Liver (tissue), 8 donors: ENCODE measurements at regions not wholly inside any gene's neighbourhood (a gene's known extent, or its start where the extent isn't known, plus 50 kb on each side); places are given as distances from the start of the nearest gene placed in this dataset.

ENCODE experiments used
- DNase-seq: peaks from one replicate; pipeline ENCODE4 v3.0.0-alpha.2; 2017; ENCODE audit warnings: low spot score
- H3K27ac ChIP-seq, 2 donors: one replicate each; pipeline ENCODE4 v1.7.0; 2013; ENCODE audit warnings: inconsistent platforms in 2 of 2, low read length in 2 of 2, control low read depth in 1 of 2, low read depth in 1 of 2, mild to moderate bottlenecking in 1 of 2
- H3K27me3 ChIP-seq, 4 donors: one replicate each; pipeline versions ENCODE4 v1.6.1 to v1.7.0; 2013; ENCODE audit warnings: low read length in 3 of 4, inconsistent platforms in 1 of 4, mild to moderate bottlenecking in 1 of 4, moderate library complexity in 1 of 4; ENCODE audit not compliant: control insufficient read depth in 4 of 4, insufficient read depth in 4 of 4
- H3K36me3 ChIP-seq, 4 donors: one replicate each; pipeline versions ENCODE4 v1.6.1 to v1.7.0; 2013; ENCODE audit warnings: low read length in 3 of 4, mild to moderate bottlenecking in 3 of 4, low read depth in 1 of 4, moderate library complexity in 1 of 4; ENCODE audit not compliant: control insufficient read depth in 4 of 4, insufficient read depth in 3 of 4
- H3K4me1 ChIP-seq, 4 donors: one replicate each; pipeline versions ENCODE4 v1.6.1 to v1.7.0; 2013; ENCODE audit warnings: low read length in 3 of 4, mild to moderate bottlenecking in 3 of 4, moderate library complexity in 1 of 4; ENCODE audit not compliant: control insufficient read depth in 4 of 4, insufficient read depth in 4 of 4
- H3K4me3 ChIP-seq, 3 donors: one replicate each; pipeline versions ENCODE4 v1.6.1 to v1.7.0; 2013; ENCODE audit warnings: low read length in 3 of 3, control low read depth in 1 of 3, low read depth in 1 of 3, mild to moderate bottlenecking in 1 of 3
- H3K9ac ChIP-seq, 2 donors: one replicate each; pipeline ENCODE4 v1.7.0; 2013; ENCODE audit warnings: low read length in 2 of 2, mild to moderate bottlenecking in 2 of 2, moderate library complexity in 2 of 2, control low read depth in 1 of 2, low read depth in 1 of 2
- H3K9me3 ChIP-seq, 4 donors: one replicate each; pipeline versions ENCODE4 v1.6.1 to v1.7.0; 2013; ENCODE audit warnings: low read length in 3 of 4; ENCODE audit not compliant: control insufficient read depth in 4 of 4
- ATF3 ChIP-seq: IDR thresholded peaks from 2 replicates; pipeline ENCODE4 v1.6.1; 2016; ENCODE audit warnings: antibody characterized with exemption
- EGR1 ChIP-seq, 2 donors: IDR thresholded peaks; 2 replicates each; pipeline ENCODE4 v1.6.1; 2016 to 2018; ENCODE audit warnings: antibody characterized with exemption in 2 of 2, low read depth in 2 of 2
- FOXA1 ChIP-seq: IDR thresholded peaks from 2 replicates; pipeline ENCODE4 v1.6.1; 2016; ENCODE audit warnings: antibody characterized with exemption
- FOXA2 ChIP-seq: IDR thresholded peaks from 2 replicates; pipeline ENCODE4 v1.6.1; 2016; ENCODE audit warnings: antibody characterized with exemption
- GABPA ChIP-seq, 2 donors: IDR thresholded peaks in 1 of 2; conservative IDR thresholded peaks in 1 of 2; 2 replicates each; pipeline ENCODE4 v1.6.1; 2016; ENCODE audit warnings: antibody characterized with exemption in 2 of 2, mild to moderate bottlenecking in 1 of 2, moderate library complexity in 1 of 2
- HNF4A ChIP-seq, 2 donors: conservative IDR thresholded peaks; 2 replicates each; pipeline ENCODE4 v1.6.1; 2016; ENCODE audit warnings: antibody characterized with exemption in 2 of 2, mild to moderate bottlenecking in 2 of 2
- HNF4G ChIP-seq: IDR thresholded peaks from 2 replicates; pipeline ENCODE4 v1.6.1; 2016; ENCODE audit warnings: antibody characterized with exemption
- JUND ChIP-seq, 2 donors: IDR thresholded peaks; 2 replicates each; pipeline ENCODE4 v1.6.1; 2016; ENCODE audit warnings: antibody characterized with exemption in 2 of 2
- RAD21 ChIP-seq, 2 donors: IDR thresholded peaks; 2 replicates each; pipeline ENCODE4 v1.6.1; 2016; ENCODE audit warnings: antibody characterized with exemption in 2 of 2, mild to moderate bottlenecking in 2 of 2
- REST ChIP-seq: IDR thresholded peaks from 2 replicates; pipeline ENCODE4 v1.6.1; 2016; ENCODE audit warnings: antibody characterized with exemption, mild to moderate bottlenecking
- RXRA ChIP-seq, 2 donors: IDR thresholded peaks; 2 replicates each; pipeline ENCODE4 v1.6.1; 2017 to 2018; ENCODE audit warnings: antibody characterized with exemption in 2 of 2, mild to moderate bottlenecking in 1 of 2
- SP1 ChIP-seq: IDR thresholded peaks from 2 replicates; pipeline ENCODE4 v1.6.1; 2018; ENCODE audit warnings: antibody characterized with exemption, mild to moderate bottlenecking
- TAF1 ChIP-seq: conservative IDR thresholded peaks from 2 replicates; pipeline ENCODE4 v1.6.1; 2016; ENCODE audit warnings: antibody characterized with exemption, mild to moderate bottlenecking
- YY1 ChIP-seq: IDR thresholded peaks from 2 replicates; pipeline ENCODE4 v1.6.1; 2016; ENCODE audit warnings: antibody characterized with exemption, mild to moderate bottlenecking
- WGBS: extraction: QIAGEN DNeasy Blood & Tissue Kit; methylation state at CpG from one replicate; pipeline ENCODE4 v1.1.7; 2013; 5-methylcytosine and 5-hydroxymethylcytosine counted together
- TF ChIP-seq, protein P1 (sequence below): IDR thresholded peaks from 2 replicates; pipeline ENCODE4 v1.6.1; 2016; ENCODE audit warnings: antibody characterized with exemption
- TF ChIP-seq, protein P2 (sequence below): IDR thresholded peaks from 2 replicates; pipeline ENCODE4 v1.6.1; 2016; ENCODE audit warnings: antibody characterized with exemption
- TF ChIP-seq, protein P3 (sequence below): fragments of 150-350 bp; IDR thresholded peaks from 2 replicates; pipeline ENCODE4 v1.5.1; 2017; ENCODE audit warnings: improper control_type of control experiment, low read depth, low read length; ENCODE audit not compliant: missing input control
- donor health status: healthy.
- donor health status: healthy.
- donor health status: healthy.
- donor health status: healthy.
- donor health status: healthy.

- TF ChIP-seq TAF1 (no peak), YY1 (no peak), REST (no peak), FOXA2 (no peak), RAD21 (IDR thresholded peaks at IDR 0.05) (no peak), SP1 (no peak), HNF4A (conservative IDR thresholded peaks at IDR 0.05) (no peak), GABPA (IDR thresholded peaks at IDR 0.05 in 1 of 2, conservative IDR thresholded peaks at IDR 0.05 in 1 of 2) (no peak), EGR1 (IDR thresholded peaks at IDR 0.05; ENCODE audit: low read depth in 2 of 2) (no peak), JUND (IDR thresholded peaks at IDR 0.05) (no peak), HNF4G (no peak), ATF3 (no peak), RXRA (IDR thresholded peaks at IDR 0.05) (no peak), FOXA1 (no peak)
- TF ChIP-seq, protein P1, sequence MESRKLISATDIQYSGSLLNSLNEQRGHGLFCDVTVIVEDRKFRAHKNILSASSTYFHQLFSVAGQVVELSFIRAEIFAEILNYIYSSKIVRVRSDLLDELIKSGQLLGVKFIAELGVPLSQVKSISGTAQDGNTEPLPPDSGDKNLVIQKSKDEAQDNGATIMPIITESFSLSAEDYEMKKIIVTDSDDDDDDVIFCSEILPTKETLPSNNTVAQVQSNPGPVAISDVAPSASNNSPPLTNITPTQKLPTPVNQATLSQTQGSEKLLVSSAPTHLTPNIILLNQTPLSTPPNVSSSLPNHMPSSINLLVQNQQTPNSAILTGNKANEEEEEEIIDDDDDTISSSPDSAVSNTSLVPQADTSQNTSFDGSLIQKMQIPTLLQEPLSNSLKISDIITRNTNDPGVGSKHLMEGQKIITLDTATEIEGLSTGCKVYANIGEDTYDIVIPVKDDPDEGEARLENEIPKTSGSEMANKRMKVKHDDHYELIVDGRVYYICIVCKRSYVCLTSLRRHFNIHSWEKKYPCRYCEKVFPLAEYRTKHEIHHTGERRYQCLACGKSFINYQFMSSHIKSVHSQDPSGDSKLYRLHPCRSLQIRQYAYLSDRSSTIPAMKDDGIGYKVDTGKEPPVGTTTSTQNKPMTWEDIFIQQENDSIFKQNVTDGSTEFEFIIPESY = no peak
- TF ChIP-seq, protein P2, sequence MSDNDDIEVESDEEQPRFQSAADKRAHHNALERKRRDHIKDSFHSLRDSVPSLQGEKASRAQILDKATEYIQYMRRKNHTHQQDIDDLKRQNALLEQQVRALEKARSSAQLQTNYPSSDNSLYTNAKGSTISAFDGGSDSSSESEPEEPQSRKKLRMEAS = no peak
- TF ChIP-seq, protein P3, sequence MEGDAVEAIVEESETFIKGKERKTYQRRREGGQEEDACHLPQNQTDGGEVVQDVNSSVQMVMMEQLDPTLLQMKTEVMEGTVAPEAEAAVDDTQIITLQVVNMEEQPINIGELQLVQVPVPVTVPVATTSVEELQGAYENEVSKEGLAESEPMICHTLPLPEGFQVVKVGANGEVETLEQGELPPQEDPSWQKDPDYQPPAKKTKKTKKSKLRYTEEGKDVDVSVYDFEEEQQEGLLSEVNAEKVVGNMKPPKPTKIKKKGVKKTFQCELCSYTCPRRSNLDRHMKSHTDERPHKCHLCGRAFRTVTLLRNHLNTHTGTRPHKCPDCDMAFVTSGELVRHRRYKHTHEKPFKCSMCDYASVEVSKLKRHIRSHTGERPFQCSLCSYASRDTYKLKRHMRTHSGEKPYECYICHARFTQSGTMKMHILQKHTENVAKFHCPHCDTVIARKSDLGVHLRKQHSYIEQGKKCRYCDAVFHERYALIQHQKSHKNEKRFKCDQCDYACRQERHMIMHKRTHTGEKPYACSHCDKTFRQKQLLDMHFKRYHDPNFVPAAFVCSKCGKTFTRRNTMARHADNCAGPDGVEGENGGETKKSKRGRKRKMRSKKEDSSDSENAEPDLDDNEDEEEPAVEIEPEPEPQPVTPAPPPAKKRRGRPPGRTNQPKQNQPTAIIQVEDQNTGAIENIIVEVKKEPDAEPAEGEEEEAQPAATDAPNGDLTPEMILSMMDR = no peak
- Histone ChIP-seq H3K36me3 (no peaks in the 10 kb centered on the region), H3K4me3 (no peak overlapping the region), H3K27ac (no peak overlapping the region), H3K27me3 (no peaks in the 10 kb centered on the region), H3K4me1 (no peaks in the 10 kb centered on the region), H3K9ac (no peak overlapping the region), H3K9me3 (peaks cover 0 to 3% (median 1%) of the 10 kb centered on the region in 4 donors)
- 94% methylated on average over 5 of the region's 5 CpGs for WGBS
- DNase-seq = no peak
Measured at GRCh38 chr16:73215678-73216377, 167.9 kb upstream of the ZFHX3 start.
